Glutamatergic neuron (in vitro differentiated cells): ENCODE measurements at regions not wholly inside any gene's neighbourhood (a gene's known extent, or its start where the extent isn't known, plus 50 kb on each side); places are given as distances from the start of the nearest gene placed in this dataset.

ENCODE experiments used
- DNase-seq: peaks from one replicate; pipeline ENCODE4 v3.0.0; 2022
- H3K27ac Mint-ChIP-seq: one replicate; pipeline ENCODE4 v1.8.0; 2020; ENCODE audit warnings: mild to moderate bottlenecking, mixed read lengths, inconsistent platforms; ENCODE audit not compliant: unreplicated experiment
- H3K27me3 Mint-ChIP-seq: one replicate; pipeline ENCODE4 v1.8.0; 2020; ENCODE audit warnings: mild to moderate bottlenecking, moderate library complexity, mixed read lengths, inconsistent platforms; ENCODE audit not compliant: unreplicated experiment
- H3K36me3 Mint-ChIP-seq: one replicate; pipeline ENCODE4 v1.8.0; 2020; ENCODE audit warnings: mild to moderate bottlenecking, mixed read lengths, inconsistent platforms; ENCODE audit not compliant: unreplicated experiment
- H3K4me1 Mint-ChIP-seq: one replicate; pipeline ENCODE4 v1.8.0; 2020; ENCODE audit warnings: mild to moderate bottlenecking, low read depth, mixed read lengths, inconsistent platforms; ENCODE audit not compliant: unreplicated experiment
- H3K4me3 Mint-ChIP-seq: one replicate; pipeline ENCODE4 v1.8.0; 2020; ENCODE audit warnings: mild to moderate bottlenecking, mixed read lengths, inconsistent platforms; ENCODE audit not compliant: unreplicated experiment
- H3K9me3 Mint-ChIP-seq: one replicate; pipeline ENCODE4 v1.8.0; 2020; ENCODE audit warnings: mild to moderate bottlenecking, moderate library complexity, mixed read lengths, inconsistent platforms; ENCODE audit not compliant: unreplicated experiment
- TF ChIP-seq, protein P1 (sequence below): fragments of 200-600 bp; sonication (generic); IDR thresholded peaks from one replicate; pipeline ENCODE4 v1.5.0; 2021; ENCODE audit not compliant: partially characterized antibody, unreplicated experiment

DNA sequence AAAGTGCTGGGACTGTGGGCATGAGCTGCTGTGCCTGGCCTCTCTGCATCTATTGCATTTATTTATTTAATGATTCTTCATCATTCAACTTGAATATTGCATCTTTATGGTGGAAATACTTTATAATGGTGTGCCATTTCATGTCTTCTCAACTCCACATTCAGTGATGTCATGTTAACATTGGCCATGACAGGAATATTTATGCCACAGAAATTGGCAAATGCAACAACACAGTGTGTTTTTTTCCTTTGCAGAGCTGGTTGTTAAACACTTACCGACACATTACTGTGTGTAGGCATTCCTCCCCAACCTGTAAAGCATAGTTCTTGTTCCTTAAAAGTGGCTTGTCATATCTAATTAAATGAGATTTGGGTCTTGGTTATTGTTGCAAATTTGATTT, 57.4 kb upstream of the WDR26 start:
- peaks cover 28% of the 10 kb centered on the region for H3K4me1 Mint-ChIP-seq
- no peak for DNase-seq
- no peak overlapping the region for H3K4me3 Mint-ChIP-seq
- H3K27me3 Mint-ChIP-seq: no peaks in the 10 kb centered on the region
- H3K9me3 Mint-ChIP-seq: peaks cover 6% of the 10 kb centered on the region
- H3K36me3 Mint-ChIP-seq: peaks cover 15% of the 10 kb centered on the region
- TF ChIP-seq, protein P1, sequence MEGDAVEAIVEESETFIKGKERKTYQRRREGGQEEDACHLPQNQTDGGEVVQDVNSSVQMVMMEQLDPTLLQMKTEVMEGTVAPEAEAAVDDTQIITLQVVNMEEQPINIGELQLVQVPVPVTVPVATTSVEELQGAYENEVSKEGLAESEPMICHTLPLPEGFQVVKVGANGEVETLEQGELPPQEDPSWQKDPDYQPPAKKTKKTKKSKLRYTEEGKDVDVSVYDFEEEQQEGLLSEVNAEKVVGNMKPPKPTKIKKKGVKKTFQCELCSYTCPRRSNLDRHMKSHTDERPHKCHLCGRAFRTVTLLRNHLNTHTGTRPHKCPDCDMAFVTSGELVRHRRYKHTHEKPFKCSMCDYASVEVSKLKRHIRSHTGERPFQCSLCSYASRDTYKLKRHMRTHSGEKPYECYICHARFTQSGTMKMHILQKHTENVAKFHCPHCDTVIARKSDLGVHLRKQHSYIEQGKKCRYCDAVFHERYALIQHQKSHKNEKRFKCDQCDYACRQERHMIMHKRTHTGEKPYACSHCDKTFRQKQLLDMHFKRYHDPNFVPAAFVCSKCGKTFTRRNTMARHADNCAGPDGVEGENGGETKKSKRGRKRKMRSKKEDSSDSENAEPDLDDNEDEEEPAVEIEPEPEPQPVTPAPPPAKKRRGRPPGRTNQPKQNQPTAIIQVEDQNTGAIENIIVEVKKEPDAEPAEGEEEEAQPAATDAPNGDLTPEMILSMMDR: no peak
- no peak overlapping the region for H3K27ac Mint-ChIP-seq

DNA sequence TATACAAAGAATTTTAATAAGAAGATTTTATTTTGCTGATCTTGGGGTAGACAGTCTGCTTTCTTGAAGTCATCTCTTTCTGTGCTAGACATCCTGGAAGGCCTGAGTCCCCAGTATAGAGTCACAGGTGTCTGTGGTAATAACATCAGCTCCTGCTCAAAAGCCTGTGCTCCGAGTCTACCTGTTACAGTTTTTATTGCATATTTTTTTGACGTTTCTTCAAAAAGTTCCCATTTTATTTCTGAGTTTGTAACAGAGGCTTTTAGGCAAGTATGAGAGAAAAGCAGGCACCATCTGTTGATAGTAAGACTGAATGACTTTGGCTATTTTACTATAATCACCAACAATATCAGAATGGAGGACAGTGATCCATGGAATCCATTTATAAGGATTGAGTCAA, 58.0 kb upstream of the WDR26 start:
- TF ChIP-seq, protein P1: no peak
- peaks cover 20% of the 10 kb centered on the region for H3K36me3 Mint-ChIP-seq
- H3K4me1 Mint-ChIP-seq: peaks cover 25% of the 10 kb centered on the region
- no peak overlapping the region for H3K4me3 Mint-ChIP-seq
- H3K9me3 Mint-ChIP-seq: peaks cover 7% of the 10 kb centered on the region
- no peaks in the 10 kb centered on the region for H3K27me3 Mint-ChIP-seq
- no peak for DNase-seq
- no peak overlapping the region for H3K27ac Mint-ChIP-seq

GRCh38 chr1:224493269-224493668, 58.7 kb upstream of the WDR26 start:
- TF ChIP-seq, protein P1: no peak
- DNase-seq: no peak
- H3K27ac Mint-ChIP-seq: no peak overlapping the region
- H3K27me3 Mint-ChIP-seq: no peaks in the 10 kb centered on the region
- H3K9me3 Mint-ChIP-seq: peaks cover 9% of the 10 kb centered on the region
- peaks cover 32% of the 10 kb centered on the region for H3K4me1 Mint-ChIP-seq
- H3K36me3 Mint-ChIP-seq: peaks cover 24% of the 10 kb centered on the region
- no peak overlapping the region for H3K4me3 Mint-ChIP-seq

GRCh38 chr1:224494343-224494742, 59.7 kb upstream of the WDR26 start:
- peaks cover 12% of the 10 kb centered on the region for H3K9me3 Mint-ChIP-seq
- H3K27ac Mint-ChIP-seq: no peak overlapping the region
- H3K27me3 Mint-ChIP-seq: peaks cover 2% of the 10 kb centered on the region
- DNase-seq: no peak
- H3K4me1 Mint-ChIP-seq: peaks cover 34% of the 10 kb centered on the region
- peaks cover 18% of the 10 kb centered on the region for H3K36me3 Mint-ChIP-seq
- H3K4me3 Mint-ChIP-seq: no peak overlapping the region
- TF ChIP-seq, protein P1: no peak

DNA sequence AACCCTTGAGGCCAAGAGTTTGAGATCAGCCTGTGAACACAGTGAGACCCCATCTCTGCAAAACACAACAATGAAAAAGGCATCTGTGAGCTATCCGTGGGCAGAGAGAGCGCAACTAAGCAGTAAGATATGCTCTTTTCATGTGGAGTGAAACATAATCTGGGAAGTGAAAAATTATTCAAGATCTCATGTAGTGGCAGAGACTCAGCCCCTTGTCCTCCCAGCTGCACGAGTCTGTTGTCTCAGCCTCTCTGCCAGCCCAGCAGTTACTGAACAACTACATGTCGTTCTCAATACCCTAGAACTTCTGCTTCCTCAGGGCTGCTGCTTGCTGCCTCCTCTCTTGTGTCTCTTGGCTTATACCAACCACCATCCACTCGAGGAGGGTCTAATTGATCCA, 61.3 kb upstream of the WDR26 start:
- Mint-ChIP-seq H3K9me3 (peaks cover 17% of the 10 kb centered on the region), H3K4me3 (no peak overlapping the region), H3K27me3 (peaks cover 9% of the 10 kb centered on the region), H3K4me1 (peaks cover 35% of the 10 kb centered on the region), H3K36me3 (peaks cover 17% of the 10 kb centered on the region), H3K27ac (peak overlapping the region; percentile 24)
- TF ChIP-seq, protein P1: no peak
- DNase-seq: no peak
